Astrocyte (in vitro differentiated cells and primary cell): ENCODE measurements at regions not wholly inside any gene's neighbourhood (a gene's known extent, or its start where the extent isn't known, plus 50 kb on each side); places are given as distances from the start of the nearest gene placed in this dataset.

ENCODE experiments used
- DNase-seq: peaks from one replicate; pipeline ENCODE4 v3.0.0-alpha.2; 2010; ENCODE audit warnings: low read depth
- FAIRE-seq: peaks from 2 replicates; lab custom pipeline; 2011; peaks lifted over from hg19 to GRCh38; lab: Jason Lieb, UNC
- H2AFZ ChIP-seq: 2 replicates; pipeline ENCODE4 v1.6.0; 2012; ENCODE audit warnings: low read depth, low read length, inconsistent platforms
- H3K27ac ChIP-seq: 2 replicates; pipeline ENCODE4 v1.5.1; 2011; ENCODE audit warnings: low read depth, low read length, inconsistent platforms
- H3K27me3 ChIP-seq: 2 replicates; pipeline ENCODE4 v1.6.0; 2011; ENCODE audit warnings: low read length, inconsistent platforms; ENCODE audit not compliant: insufficient read depth
- H3K36me3 ChIP-seq: 2 replicates; pipeline ENCODE4 v1.5.1; 2011; ENCODE audit warnings: low read length, inconsistent platforms; ENCODE audit not compliant: insufficient read depth
- H3K4me1 ChIP-seq: 2 replicates; pipeline ENCODE4 v1.5.1; 2011; ENCODE audit warnings: low read length, inconsistent platforms; ENCODE audit not compliant: insufficient read depth
- H3K4me2 ChIP-seq: 2 replicates; pipeline ENCODE4 v1.6.0; 2012; ENCODE audit warnings: low read length, inconsistent platforms
- H3K4me3 ChIP-seq: 2 replicates; pipeline ENCODE4 v1.5.1; 2011; ENCODE audit warnings: low read depth, mild to moderate bottlenecking, low read length, inconsistent platforms; ENCODE audit not compliant: insufficient read depth
- H3K79me2 ChIP-seq: 2 replicates; pipeline ENCODE4 v1.6.0; 2012; ENCODE audit warnings: mild to moderate bottlenecking, low read length, inconsistent platforms; ENCODE audit not compliant: insufficient read depth
- H3K9ac ChIP-seq: 2 replicates; pipeline ENCODE4 v1.6.0; 2012; ENCODE audit warnings: mild to moderate bottlenecking, low read length, inconsistent platforms
- H3K9me3 ChIP-seq: 2 replicates; pipeline ENCODE4 v1.5.1; 2012; ENCODE audit warnings: low read depth, mild to moderate bottlenecking, low read length, inconsistent platforms; ENCODE audit not compliant: insufficient read depth
- H4K20me1 ChIP-seq: 2 replicates; pipeline ENCODE4 v1.6.0; 2012; ENCODE audit warnings: low read length, inconsistent platforms; ENCODE audit not compliant: insufficient read depth
- H3K27ac Mint-ChIP-seq: one replicate; pipeline ENCODE4 v1.8.0; 2021; ENCODE audit warnings: mild to moderate bottlenecking, mixed read lengths; ENCODE audit not compliant: unreplicated experiment
- H3K27me3 Mint-ChIP-seq: one replicate; pipeline ENCODE4 v1.8.0; 2021; ENCODE audit warnings: low read depth, mixed read lengths; ENCODE audit not compliant: unreplicated experiment
- H3K36me3 Mint-ChIP-seq: one replicate; pipeline ENCODE4 v1.8.0; 2021; ENCODE audit warnings: low read depth, mixed read lengths; ENCODE audit not compliant: unreplicated experiment
- H3K4me1 Mint-ChIP-seq: one replicate; pipeline ENCODE4 v1.8.0; 2021; ENCODE audit warnings: low read depth, mixed read lengths; ENCODE audit not compliant: unreplicated experiment
- H3K4me3 Mint-ChIP-seq: one replicate; pipeline ENCODE4 v1.8.0; 2021; ENCODE audit warnings: mild to moderate bottlenecking, moderate library complexity, mixed read lengths; ENCODE audit not compliant: unreplicated experiment
- H3K9me3 Mint-ChIP-seq: one replicate; pipeline ENCODE4 v1.8.0; 2021; ENCODE audit warnings: mild to moderate bottlenecking, mixed read lengths; ENCODE audit not compliant: unreplicated experiment
- EZH2 ChIP-seq: IDR thresholded peaks from 2 replicates; pipeline ENCODE4 v1.6.1; 2012; ENCODE audit warnings: mild to moderate bottlenecking, low read length, inconsistent platforms; ENCODE audit not compliant: insufficient read depth
- TF ChIP-seq, protein P1 (sequence below): IDR thresholded peaks from 2 replicates; pipeline ENCODE4 v1.5.1; 2011; ENCODE audit warnings: low read depth, mild to moderate bottlenecking, inconsistent platforms, low read length, moderate library complexity; ENCODE audit not compliant: insufficient read depth

DNA sequence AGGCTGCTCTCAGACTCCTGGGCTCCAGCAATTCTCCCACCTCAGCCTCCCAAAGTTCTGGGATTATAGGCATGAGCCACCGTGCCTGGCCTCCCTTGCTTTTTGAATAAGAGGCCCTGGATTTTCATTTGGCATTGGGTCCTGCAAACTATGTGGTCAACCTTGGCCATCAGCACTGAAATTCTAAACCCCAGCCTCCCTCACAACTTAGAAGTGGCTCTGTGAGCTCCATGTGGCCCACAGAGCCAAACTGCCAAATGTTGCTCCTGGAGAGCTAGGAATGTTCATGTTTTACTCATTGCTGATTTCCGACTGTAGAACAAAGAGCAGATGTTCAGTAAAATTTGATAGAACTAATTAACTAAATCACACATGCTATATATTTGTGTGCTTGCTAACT, 210.6 kb upstream of the AGAP1 start:
- peaks cover 11% of the 10 kb centered on the region for H3K27me3 Mint-ChIP-seq
- H3K4me1 ChIP-seq, result no peaks in the 10 kb centered on the region
- no peak overlapping the region for H3K4me3 Mint-ChIP-seq
- no peak overlapping the region for H3K4me3 ChIP-seq
- peaks cover 13% of the 10 kb centered on the region for H3K4me1 Mint-ChIP-seq
- no peak overlapping the region for H3K27ac Mint-ChIP-seq
- no peak for FAIRE-seq
- peaks cover 2% of the 10 kb centered on the region for H3K9me3 Mint-ChIP-seq
- H3K36me3 ChIP-seq, result no peaks in the 10 kb centered on the region
- no peak for TF ChIP-seq EZH2
- TF ChIP-seq, protein P1, sequence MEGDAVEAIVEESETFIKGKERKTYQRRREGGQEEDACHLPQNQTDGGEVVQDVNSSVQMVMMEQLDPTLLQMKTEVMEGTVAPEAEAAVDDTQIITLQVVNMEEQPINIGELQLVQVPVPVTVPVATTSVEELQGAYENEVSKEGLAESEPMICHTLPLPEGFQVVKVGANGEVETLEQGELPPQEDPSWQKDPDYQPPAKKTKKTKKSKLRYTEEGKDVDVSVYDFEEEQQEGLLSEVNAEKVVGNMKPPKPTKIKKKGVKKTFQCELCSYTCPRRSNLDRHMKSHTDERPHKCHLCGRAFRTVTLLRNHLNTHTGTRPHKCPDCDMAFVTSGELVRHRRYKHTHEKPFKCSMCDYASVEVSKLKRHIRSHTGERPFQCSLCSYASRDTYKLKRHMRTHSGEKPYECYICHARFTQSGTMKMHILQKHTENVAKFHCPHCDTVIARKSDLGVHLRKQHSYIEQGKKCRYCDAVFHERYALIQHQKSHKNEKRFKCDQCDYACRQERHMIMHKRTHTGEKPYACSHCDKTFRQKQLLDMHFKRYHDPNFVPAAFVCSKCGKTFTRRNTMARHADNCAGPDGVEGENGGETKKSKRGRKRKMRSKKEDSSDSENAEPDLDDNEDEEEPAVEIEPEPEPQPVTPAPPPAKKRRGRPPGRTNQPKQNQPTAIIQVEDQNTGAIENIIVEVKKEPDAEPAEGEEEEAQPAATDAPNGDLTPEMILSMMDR, result no peak
- DNase-seq, result peak; percentile 52
- peaks cover 15% of the 10 kb centered on the region for H3K27me3 ChIP-seq
- no peak overlapping the region for H2AFZ ChIP-seq
- H4K20me1 ChIP-seq, result no peaks in the 10 kb centered on the region
- no peak overlapping the region for H3K9ac ChIP-seq
- no peaks in the 10 kb centered on the region for H3K79me2 ChIP-seq
- no peak overlapping the region for H3K4me2 ChIP-seq
- peaks cover 3% of the 10 kb centered on the region for H3K9me3 ChIP-seq
- H3K36me3 Mint-ChIP-seq, result no peaks in the 10 kb centered on the region
- no peak overlapping the region for H3K27ac ChIP-seq

DNA sequence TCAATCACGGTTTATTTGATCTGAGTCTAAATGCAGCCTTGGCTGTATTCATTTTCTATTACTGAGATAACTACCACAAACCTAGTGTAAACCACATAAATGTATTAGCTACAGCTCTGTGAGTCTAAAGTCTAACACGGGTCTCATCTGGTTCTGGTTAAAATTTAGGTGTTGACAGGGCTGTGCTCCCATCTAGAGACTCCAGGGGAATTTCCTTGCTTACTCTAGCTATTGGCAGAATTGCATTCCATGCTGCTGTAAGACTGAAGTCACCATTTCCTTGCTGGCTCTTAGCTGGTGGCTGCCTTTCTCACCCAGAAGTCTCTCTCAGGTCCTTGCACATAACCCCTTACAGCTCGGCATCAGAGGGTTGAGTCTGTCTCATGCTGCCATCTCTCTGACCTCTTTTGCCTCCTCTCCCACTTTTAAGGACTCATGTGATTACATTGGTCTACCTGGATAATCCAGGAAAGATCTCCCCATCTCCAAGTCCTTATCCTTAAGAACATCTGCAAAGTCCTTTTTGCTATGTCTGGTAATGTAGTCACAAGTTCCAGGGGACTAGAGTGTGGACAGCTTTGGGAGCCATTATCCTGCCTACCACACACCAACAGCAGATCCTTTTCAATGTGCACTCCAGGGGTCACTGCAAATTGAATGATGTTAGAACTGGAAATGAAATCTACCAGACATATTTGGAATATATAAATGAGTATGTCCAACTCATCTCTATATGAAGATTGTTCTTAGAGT, 207.0 kb upstream of the AGAP1 start:
- TF ChIP-seq, protein P1, result no peak
- TF ChIP-seq EZH2, result no peak
- Histone ChIP-seq H3K79me2 (no peaks in the 10 kb centered on the region), H3K4me3 (no peak overlapping the region), H2AFZ (no peak overlapping the region), H3K4me1 (no peaks in the 10 kb centered on the region), H3K9me3 (no peaks in the 10 kb centered on the region), H3K27me3 (peaks cover 12% of the 10 kb centered on the region), H3K4me2 (no peak overlapping the region), H3K9ac (no peak overlapping the region), H3K27ac (no peak overlapping the region), H3K36me3 (no peaks in the 10 kb centered on the region), H4K20me1 (no peaks in the 10 kb centered on the region)
- FAIRE-seq (no peak), DNase-seq (no peak)
- Mint-ChIP-seq H3K36me3 (no peaks in the 10 kb centered on the region), H3K27me3 (peaks cover 11% of the 10 kb centered on the region), H3K4me3 (no peak overlapping the region), H3K27ac (no peak overlapping the region), H3K9me3 (peaks cover 2% of the 10 kb centered on the region), H3K4me1 (no peaks in the 10 kb centered on the region)

DNA sequence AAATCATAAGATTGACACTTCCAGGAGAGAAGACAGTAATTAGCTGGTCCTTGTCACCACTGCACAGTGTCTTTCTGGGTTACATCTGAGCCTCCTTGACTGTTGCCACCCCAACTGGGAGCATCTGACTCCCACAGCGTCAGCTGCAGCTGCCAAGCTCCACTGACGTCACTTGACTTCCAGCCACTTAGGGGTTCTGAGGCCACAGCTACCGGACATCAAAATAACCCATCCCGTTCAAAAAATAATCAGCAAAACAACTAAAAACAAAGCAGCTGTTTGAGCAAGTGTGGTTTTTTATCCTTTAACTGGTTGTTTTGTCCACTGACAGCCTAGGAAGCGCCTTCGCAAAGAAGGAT, 206.5 kb upstream of the AGAP1 start:
- Mint-ChIP-seq H3K27ac (no peak overlapping the region), H3K4me3 (no peak overlapping the region), H3K9me3 (peaks cover 2% of the 10 kb centered on the region), H3K36me3 (no peaks in the 10 kb centered on the region), H3K4me1 (no peaks in the 10 kb centered on the region), H3K27me3 (peaks cover 13% of the 10 kb centered on the region)
- no peaks in the 10 kb centered on the region for H4K20me1 ChIP-seq
- H3K36me3 ChIP-seq, result no peaks in the 10 kb centered on the region
- no peaks in the 10 kb centered on the region for H3K4me1 ChIP-seq
- peaks cover 16% of the 10 kb centered on the region for H3K27me3 ChIP-seq
- DNase-seq, result no peak
- H2AFZ ChIP-seq, result no peak overlapping the region
- no peak overlapping the region for H3K4me3 ChIP-seq
- H3K27ac ChIP-seq, result no peak overlapping the region
- H3K9ac ChIP-seq, result no peak overlapping the region
- TF ChIP-seq, protein P1, result no peak
- no peak for TF ChIP-seq EZH2
- no peak for FAIRE-seq
- H3K4me2 ChIP-seq, result no peak overlapping the region
- H3K9me3 ChIP-seq, result no peaks in the 10 kb centered on the region
- H3K79me2 ChIP-seq, result no peaks in the 10 kb centered on the region
